ENCODE measurements at regions not wholly inside any gene's neighbourhood (a gene's known extent, or its start where the extent isn't known, plus 50 kb on each side); places are given as distances from the start of the nearest gene placed in this dataset.
"Not testable (repeated sequence)": the region's sequence is repeated elsewhere in the genome, so short reads cannot be mapped to it uniquely, and the experiment has no call there.

DNA sequence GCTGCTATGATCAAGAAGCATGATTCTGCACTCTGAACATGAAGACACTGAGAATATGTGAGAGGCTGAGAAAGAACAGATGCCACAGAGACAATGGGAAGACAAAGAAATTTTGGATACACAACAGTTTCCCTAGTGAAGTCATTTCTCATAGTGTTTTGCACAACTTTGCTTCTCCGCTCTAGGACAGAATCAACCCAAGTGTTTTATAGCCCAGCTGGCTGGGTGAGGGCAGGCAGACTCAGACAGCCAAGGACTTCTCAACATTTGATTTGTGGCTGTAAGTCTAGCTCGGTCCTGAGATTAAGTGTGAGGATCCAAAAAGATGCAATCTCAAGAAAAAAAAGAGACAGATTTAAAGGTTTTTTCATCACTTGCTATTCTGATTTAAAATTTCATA, 536.5 kb upstream of the CRIM1 start:
- POLR2A ChIA-PET: no interaction called here
- Mint-ChIP-seq H3K4me1 (ENCODE audit: low read depth) (no peaks in the 10 kb centered on the region), H3K36me3 (ENCODE audit: low read depth) (no peaks in the 10 kb centered on the region), H3K27ac (no peak overlapping the region), H3K4me3 (no peak overlapping the region), H3K27me3 (ENCODE audit: low read depth) (peaks cover 3% of the 10 kb centered on the region), H3K9me3 (ENCODE audit: insufficient read depth) (no peaks in the 10 kb centered on the region)
- CTCF ChIA-PET: no interaction called here
- no peak for ATAC-seq
- DNase-seq: no peak

DNA sequence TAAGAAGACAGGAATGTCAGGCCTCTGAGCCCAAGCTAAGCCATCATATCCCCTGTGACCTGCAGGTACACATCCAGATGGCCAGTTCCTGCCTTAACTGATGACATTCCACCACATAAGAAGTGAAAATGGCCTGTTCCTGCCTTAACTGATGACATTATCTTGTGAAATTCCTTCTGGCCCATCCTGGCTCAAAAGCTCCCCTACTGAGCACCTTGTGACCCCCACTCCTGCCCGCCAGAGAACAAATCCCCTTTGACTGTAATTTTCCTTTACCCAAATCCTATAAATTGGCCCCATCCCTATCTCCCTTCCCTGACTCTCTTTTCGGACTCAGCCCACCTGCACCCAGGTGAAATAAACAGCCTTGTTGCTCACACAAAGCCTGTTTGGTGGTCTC, 537.2 kb upstream of the CRIM1 start:
- H3K27me3 Mint-ChIP-seq (ENCODE audit: low read depth); H3K9me3 Mint-ChIP-seq (ENCODE audit: insufficient read depth); CTCF ChIA-PET; H3K4me3 Mint-ChIP-seq; POLR2A ChIA-PET; H3K36me3 Mint-ChIP-seq (ENCODE audit: low read depth); H3K4me1 Mint-ChIP-seq (ENCODE audit: low read depth); ATAC-seq; DNase-seq; H3K27ac Mint-ChIP-seq: not testable (repeated sequence)

DNA sequence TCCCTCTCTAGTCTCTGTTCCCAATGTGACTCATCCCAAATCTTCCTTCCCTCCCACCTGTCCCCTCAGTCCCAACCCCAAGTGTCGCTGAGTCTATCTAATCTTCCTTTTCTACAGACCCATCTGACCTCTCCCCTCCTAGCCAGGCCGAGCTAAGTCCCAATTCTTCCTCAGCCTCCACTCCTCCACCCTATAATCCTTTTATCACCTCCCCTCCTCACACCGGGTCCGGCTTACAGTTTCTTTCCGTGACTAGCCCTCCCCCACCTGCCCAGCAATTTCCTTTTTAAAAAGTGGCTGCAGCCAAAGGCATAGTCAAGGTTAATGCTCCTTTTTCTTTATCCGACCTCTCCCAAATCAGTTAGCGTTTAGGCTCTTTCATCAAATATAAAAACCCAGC, 541.0 kb upstream of the CRIM1 start:
- H3K27ac Mint-ChIP-seq; DNase-seq; CTCF ChIA-PET; H3K27me3 Mint-ChIP-seq (ENCODE audit: low read depth); H3K9me3 Mint-ChIP-seq (ENCODE audit: insufficient read depth); H3K4me1 Mint-ChIP-seq (ENCODE audit: low read depth); POLR2A ChIA-PET; ATAC-seq; H3K4me3 Mint-ChIP-seq; H3K36me3 Mint-ChIP-seq (ENCODE audit: low read depth): not testable (repeated sequence)

DNA sequence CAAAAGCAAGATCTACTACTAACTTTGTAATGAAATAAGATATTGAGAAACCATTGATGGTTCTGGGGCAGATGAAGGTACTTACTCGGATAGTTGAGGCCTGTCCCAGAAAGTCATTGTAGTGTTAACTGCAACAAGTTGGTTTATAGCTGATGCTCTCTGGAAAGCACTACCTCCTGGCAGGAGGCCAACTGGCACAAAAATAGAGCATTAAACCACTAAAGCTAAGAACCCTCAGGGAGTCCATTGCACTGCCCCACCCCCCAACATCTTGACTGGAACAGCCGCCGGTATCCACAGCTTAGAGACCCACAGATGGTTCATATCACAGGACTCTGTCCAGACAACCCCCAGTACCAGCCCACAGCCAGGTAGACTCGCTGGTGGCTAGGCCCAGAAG, 552.5 kb upstream of the CRIM1 start:
- Mint-ChIP-seq H3K27ac (no peak overlapping the region), H3K27me3 (ENCODE audit: low read depth) (no peaks in the 10 kb centered on the region), H3K36me3 (ENCODE audit: low read depth) (no peaks in the 10 kb centered on the region), H3K9me3 (ENCODE audit: insufficient read depth) (no peaks in the 10 kb centered on the region), H3K4me1 (ENCODE audit: low read depth) (no peaks in the 10 kb centered on the region), H3K4me3 (no peak overlapping the region)
- ChIA-PET CTCF (no interaction called here), POLR2A (interaction anchor here (0.6 kb wide), 1 partner anchor 104 kb away, joined by 3 read pairs; no protein-coding TSS in a partner anchor)
- no peak for DNase-seq
- ATAC-seq: no peak

DNA sequence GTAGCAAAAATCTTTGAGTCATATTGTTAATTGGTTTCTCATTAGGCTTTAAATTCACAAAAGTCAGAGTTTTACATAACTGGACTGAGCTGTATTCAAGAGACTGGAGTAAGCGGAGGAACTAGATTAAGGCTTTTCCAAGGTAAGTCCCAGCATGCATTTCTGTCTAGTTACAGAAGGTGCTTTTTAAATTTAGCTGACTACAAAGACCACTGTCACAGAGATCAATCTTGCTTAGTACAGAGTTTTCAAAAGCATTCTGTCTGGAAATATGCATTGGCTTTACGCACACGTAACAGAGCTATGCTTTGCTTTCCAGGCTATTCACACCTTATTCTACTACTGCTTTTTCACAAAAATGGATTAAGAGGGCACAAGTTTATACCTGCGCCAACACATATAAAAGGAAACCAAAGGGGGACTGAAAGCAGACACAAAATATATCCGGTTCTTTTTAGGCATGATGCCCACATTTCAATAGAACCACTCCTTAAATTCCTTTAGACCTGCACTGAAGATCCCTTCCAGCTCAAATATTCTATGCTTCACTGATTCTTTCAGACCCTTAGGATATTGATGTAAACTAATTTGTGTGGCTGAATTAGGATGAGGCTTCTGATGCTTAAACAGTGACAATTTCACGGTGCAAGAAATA, 560.7 kb upstream of the CRIM1 start:
- CTCF ChIA-PET: no interaction called here
- no peak for ATAC-seq

DNA sequence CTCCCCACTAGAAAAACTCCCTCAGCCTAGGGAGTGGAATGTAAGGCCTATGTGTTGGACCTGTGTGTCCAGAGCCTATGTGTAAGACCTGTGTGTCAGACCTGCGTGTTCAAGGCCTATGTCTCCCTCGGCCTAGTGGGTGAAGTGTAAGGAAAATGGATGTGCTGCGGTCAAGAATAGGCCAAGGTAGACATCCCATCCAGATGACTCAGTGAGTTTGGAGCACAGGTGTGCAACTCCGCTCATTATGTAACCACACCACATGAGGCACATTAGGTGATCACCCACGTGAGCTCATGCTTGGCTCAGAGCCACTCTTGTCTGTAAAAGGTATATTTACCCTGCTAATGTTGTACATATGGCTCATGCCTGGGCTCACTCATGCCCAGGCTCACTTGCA, 565.3 kb upstream of the CRIM1 start:
- CTCF ChIA-PET: no interaction called here
- no peak for ATAC-seq
- POLR2A ChIA-PET: no interaction called here
- no peak for DNase-seq
- no peak overlapping the region for H3K4me3 Mint-ChIP-seq
- no peaks in the 10 kb centered on the region for H3K36me3 Mint-ChIP-seq (ENCODE audit: low read depth)
- no peak overlapping the region for H3K27ac Mint-ChIP-seq
- H3K9me3 Mint-ChIP-seq (ENCODE audit: insufficient read depth): peaks cover 6% of the 10 kb centered on the region
- H3K4me1 Mint-ChIP-seq (ENCODE audit: low read depth): no peaks in the 10 kb centered on the region
- no peaks in the 10 kb centered on the region for H3K27me3 Mint-ChIP-seq (ENCODE audit: low read depth)

More for the DNA sequence above, 560.7 kb upstream of the CRIM1 start:
- no peaks in the 10 kb centered on the region for H3K9me3 Mint-ChIP-seq (ENCODE audit: insufficient read depth)
- no peaks in the 10 kb centered on the region for H3K4me1 Mint-ChIP-seq (ENCODE audit: low read depth)
- no peak overlapping the region for H3K4me3 Mint-ChIP-seq
- no peak for DNase-seq
- no peaks in the 10 kb centered on the region for H3K27me3 Mint-ChIP-seq (ENCODE audit: low read depth)
- no peaks in the 10 kb centered on the region for H3K36me3 Mint-ChIP-seq (ENCODE audit: low read depth)
- no peak overlapping the region for H3K27ac Mint-ChIP-seq
- POLR2A ChIA-PET: no interaction called here

DNA sequence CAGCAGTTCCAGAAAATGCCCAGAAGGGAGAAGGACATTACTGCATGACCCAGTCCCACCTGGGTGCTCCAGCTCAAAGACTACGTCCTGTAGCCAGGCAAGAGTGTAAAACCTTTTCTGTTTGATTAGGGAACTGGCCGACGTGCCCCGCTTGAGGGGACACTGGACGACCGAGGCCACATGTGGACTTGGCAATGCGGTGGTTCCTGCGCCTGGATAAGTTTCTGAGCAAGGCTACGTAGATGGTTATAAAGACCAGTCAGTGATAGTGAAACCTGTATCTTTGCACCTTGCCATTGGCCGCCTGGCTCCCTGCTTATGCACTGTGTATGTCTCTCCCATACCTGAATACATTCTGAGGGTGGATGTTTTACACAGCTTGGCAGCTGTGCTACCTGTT, 567.0 kb upstream of the CRIM1 start:
- Mint-ChIP-seq H3K27ac (no peak overlapping the region), H3K36me3 (ENCODE audit: low read depth) (no peaks in the 10 kb centered on the region), H3K4me3 (no peak overlapping the region), H3K4me1 (ENCODE audit: low read depth) (no peaks in the 10 kb centered on the region), H3K9me3 (ENCODE audit: insufficient read depth) (peaks cover 6% of the 10 kb centered on the region), H3K27me3 (ENCODE audit: low read depth) (no peaks in the 10 kb centered on the region)
- DNase-seq: no peak
- CTCF ChIA-PET: no interaction called here
- ATAC-seq: no peak
- POLR2A ChIA-PET: no interaction called here

DNA sequence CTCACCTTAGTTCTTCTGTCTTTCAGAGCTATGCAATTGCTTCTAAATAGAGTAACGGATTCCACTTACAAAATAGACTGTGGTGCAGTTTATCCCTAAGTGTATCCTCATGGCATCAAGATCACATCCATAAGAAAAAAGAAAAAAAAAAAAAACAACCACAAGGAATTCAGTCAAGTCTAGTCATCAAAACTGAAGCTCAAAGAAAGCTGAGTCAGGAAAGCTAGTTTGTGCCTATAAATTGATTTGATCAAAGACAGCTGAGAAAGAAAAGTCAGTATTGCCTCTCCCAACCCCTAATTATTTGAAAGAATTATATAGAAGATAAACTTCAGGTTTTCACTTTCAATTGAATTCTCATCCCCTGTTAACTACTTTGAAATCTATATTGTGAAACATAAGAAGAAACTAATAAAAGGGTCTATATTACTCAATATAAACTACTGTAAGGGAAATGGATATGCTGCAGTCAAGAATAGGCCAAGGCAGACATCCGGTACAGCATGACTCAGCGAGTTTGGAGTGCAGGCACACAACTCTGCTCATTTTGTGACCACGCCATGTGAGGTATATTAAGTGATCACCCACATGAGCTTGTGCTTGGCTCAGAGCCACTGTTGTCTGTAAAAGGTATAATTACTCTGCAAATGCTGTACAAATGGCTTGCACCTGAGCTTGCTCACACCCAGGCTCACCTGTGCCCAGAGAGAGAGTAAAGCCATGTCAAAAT, 568.1 kb upstream of the CRIM1 start:
- ChIA-PET POLR2A (no interaction called here), CTCF (no interaction called here)
- Mint-ChIP-seq H3K27ac (no peak overlapping the region), H3K4me3 (no peak overlapping the region), H3K27me3 (ENCODE audit: low read depth) (no peaks in the 10 kb centered on the region), H3K36me3 (ENCODE audit: low read depth) (no peaks in the 10 kb centered on the region), H3K9me3 (ENCODE audit: insufficient read depth) (peaks cover 6% of the 10 kb centered on the region), H3K4me1 (ENCODE audit: low read depth) (no peaks in the 10 kb centered on the region)
- DNase-seq (no peak), ATAC-seq (no peak)

DNA sequence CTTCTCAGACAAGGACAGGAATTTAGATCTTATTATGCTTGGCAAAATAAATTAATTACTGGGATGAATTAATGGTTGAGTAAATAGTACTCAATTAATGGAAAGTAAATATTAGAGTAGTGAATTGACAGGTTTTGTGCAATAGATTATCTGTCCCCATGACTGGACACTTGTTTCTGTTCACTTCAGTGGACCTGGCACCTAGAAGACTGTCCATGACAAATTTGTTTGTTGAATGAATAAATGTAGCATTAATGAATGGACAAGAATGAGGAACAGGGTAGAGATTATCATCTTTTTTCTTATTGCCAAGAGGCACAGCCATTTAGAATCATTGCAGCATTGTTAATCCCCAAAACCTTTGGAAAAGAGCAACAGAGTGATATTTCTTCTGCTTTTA, 570.0 kb upstream of the CRIM1 start:
- ChIA-PET POLR2A (no interaction called here), CTCF (no interaction called here)
- H3K4me1 Mint-ChIP-seq (ENCODE audit: low read depth): no peaks in the 10 kb centered on the region

DNA sequence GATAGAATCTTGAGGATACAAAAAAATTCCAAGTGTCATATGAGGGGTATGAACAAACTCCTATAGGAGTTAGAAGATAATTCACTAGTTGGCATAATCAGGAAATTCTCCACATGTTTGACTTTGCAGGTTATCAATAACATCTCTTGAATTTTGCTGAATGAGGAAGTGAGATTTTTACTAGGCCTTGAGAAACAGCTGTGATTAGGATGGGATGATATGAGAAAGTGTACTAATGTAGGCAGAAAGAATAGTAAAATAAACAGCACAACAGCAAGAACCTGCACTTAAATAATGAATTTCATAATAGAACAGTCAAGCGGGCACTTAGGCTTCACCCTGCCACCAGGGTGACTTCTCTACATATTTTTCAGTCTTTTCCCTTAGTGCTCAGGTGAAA, 570.8 kb upstream of the CRIM1 start:
- Mint-ChIP-seq H3K36me3 (ENCODE audit: low read depth) (no peaks in the 10 kb centered on the region), H3K4me3 (no peak overlapping the region), H3K4me1 (ENCODE audit: low read depth) (no peaks in the 10 kb centered on the region), H3K27ac (no peak overlapping the region), H3K9me3 (ENCODE audit: insufficient read depth) (peaks cover 6% of the 10 kb centered on the region), H3K27me3 (ENCODE audit: low read depth) (no peaks in the 10 kb centered on the region)
- DNase-seq (no peak), ATAC-seq (no peak)
- POLR2A ChIA-PET: no interaction called here
- CTCF ChIA-PET: no interaction called here

More for the DNA sequence above, 570.0 kb upstream of the CRIM1 start:
- Mint-ChIP-seq H3K27ac (no peak overlapping the region), H3K9me3 (ENCODE audit: insufficient read depth) (peaks cover 6% of the 10 kb centered on the region), H3K36me3 (ENCODE audit: low read depth) (no peaks in the 10 kb centered on the region), H3K27me3 (ENCODE audit: low read depth) (no peaks in the 10 kb centered on the region), H3K4me3 (no peak overlapping the region)
- DNase-seq (no peak), ATAC-seq (no peak)

DNA sequence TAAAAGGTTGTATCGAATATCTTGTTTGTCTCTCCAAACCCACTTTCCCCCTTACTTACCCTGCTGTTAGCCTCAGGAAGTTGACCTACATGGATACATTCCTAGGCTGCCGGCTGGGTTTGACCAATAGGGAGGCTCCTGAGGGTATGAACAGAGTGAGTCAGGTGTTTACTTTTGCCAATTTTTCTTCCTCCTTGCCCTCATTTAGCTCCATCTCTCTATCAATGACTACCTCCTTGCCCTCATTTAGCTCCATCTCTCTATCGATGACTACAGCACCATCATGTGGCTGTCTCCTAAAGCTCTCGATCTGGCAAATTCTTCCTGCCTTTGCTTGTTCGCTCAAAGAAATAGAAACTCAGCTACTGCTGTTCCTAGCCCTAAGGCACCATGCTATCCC, 571.9 kb upstream of the CRIM1 start:
- Mint-ChIP-seq H3K4me3 (no peak overlapping the region), H3K27ac (no peak overlapping the region), H3K4me1 (ENCODE audit: low read depth) (no peaks in the 10 kb centered on the region), H3K9me3 (ENCODE audit: insufficient read depth) (peaks cover 6% of the 10 kb centered on the region), H3K36me3 (ENCODE audit: low read depth) (no peaks in the 10 kb centered on the region), H3K27me3 (ENCODE audit: low read depth) (no peaks in the 10 kb centered on the region)
- CTCF ChIA-PET: no interaction called here
- DNase-seq: no peak
- POLR2A ChIA-PET: interaction anchor here (0.6 kb wide), 1 partner anchor 970 kb away, joined by 3 read pairs; no protein-coding TSS in a partner anchor
- ATAC-seq: no peak

DNA sequence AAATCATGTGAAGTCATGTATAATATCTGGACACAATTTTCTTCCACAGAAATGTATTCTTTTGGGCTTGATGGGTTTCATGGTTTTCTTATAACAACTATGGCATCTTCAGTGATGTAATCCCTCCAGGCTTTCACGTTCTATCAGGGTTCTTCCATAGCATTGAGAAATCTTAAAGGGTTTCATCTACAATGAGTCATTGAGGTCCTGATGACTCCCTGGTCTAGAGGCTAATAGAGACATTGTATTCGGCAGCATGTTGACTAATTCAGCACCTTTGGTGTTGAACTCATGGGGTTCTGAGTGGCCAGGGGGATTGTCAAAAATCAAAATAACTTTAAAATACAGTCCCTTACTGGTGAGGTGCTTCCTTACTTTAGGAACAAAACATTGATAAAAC, 614.0 kb upstream of the CRIM1 start:
- ChIA-PET CTCF (no interaction called here), POLR2A (no interaction called here)
- Mint-ChIP-seq H3K4me1 (ENCODE audit: low read depth) (no peaks in the 10 kb centered on the region), H3K36me3 (ENCODE audit: low read depth) (no peaks in the 10 kb centered on the region), H3K27me3 (ENCODE audit: low read depth) (no peaks in the 10 kb centered on the region), H3K27ac (no peak overlapping the region), H3K4me3 (no peak overlapping the region), H3K9me3 (ENCODE audit: insufficient read depth) (no peaks in the 10 kb centered on the region)
- ATAC-seq (no peak), DNase-seq (no peak)

DNA sequence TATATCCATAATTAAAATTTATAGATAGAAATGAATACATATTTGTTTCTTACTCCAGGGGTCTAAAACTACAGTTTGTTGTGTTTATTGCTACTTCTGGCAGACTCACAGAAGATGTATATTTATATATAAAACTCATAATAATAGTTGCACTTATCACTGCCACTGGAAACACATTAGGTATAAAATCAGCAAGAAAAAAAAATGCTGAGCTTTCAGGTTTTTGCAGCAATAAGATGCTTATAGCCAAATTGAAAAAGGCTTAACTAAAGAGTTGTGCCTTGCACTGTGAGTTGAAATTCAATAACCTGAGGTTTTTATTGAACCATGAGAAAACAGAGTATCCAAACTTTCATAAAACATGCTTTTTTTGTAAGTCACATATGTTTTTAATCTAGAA, 623.9 kb upstream of the CRIM1 start:
- H3K9me3 Mint-ChIP-seq (ENCODE audit: insufficient read depth): no peaks in the 10 kb centered on the region
- H3K27me3 Mint-ChIP-seq (ENCODE audit: low read depth): no peaks in the 10 kb centered on the region
- DNase-seq: no peak
- no peak overlapping the region for H3K27ac Mint-ChIP-seq
- H3K4me1 Mint-ChIP-seq (ENCODE audit: low read depth): no peaks in the 10 kb centered on the region
- H3K4me3 Mint-ChIP-seq: no peak overlapping the region
- ATAC-seq: no peak
- ChIA-PET CTCF (no interaction called here), POLR2A (no interaction called here)
- no peaks in the 10 kb centered on the region for H3K36me3 Mint-ChIP-seq (ENCODE audit: low read depth)

Measured in activated CD8-positive, alpha-beta T cell treated with anti-CD3 and anti-CD28 coated beads, Interleukin-2, amount 10 ng/mL, durations not matched to agents 7 days and 5 days (primary cell).